Neural cell (in vitro differentiated cells): ENCODE measurements at regions not wholly inside any gene's neighbourhood (a gene's known extent, or its start where the extent isn't known, plus 50 kb on each side); places are given as distances from the start of the nearest gene placed in this dataset.

Source experiments
- H2AFZ ChIP-seq: fragments of 200-600, 300-800 bp; sonication (generic), shearing (Covaris generic); 2 replicates; pipeline ENCODE4 v1.6.0; 2014; ENCODE audit warnings: low read depth, mild to moderate bottlenecking, antibody characterized with exemption, low read length, moderate library complexity
- H3F3A ChIP-seq: fragments of 200-600 bp; shearing (Covaris generic); 2 replicates; pipeline ENCODE4 v1.6.1; 2016; ENCODE audit warnings: mild to moderate bottlenecking, moderate library complexity, mixed read lengths, antibody characterized with exemption, low read length; ENCODE audit not compliant: insufficient read depth, poor library complexity, severe bottlenecking
- H3K27ac ChIP-seq: fragments of 200-600, 300-800 bp; sonication (generic), shearing (Covaris generic); 2 replicates; pipeline ENCODE4 v1.5.1; 2014; ENCODE audit warnings: mild to moderate bottlenecking, low read length, moderate library complexity
- H3K27me3 ChIP-seq: fragments of 300-800, 200-600 bp; sonication (generic), shearing (Covaris generic); 2 replicates; pipeline ENCODE4 v1.6.0; 2014; ENCODE audit warnings: mild to moderate bottlenecking, low read depth, low read length, moderate library complexity; ENCODE audit not compliant: insufficient read depth
- H3K36me3 ChIP-seq: fragments of 300-800, 200-600 bp; sonication (generic), shearing (Covaris generic); 2 replicates; pipeline ENCODE4 v1.5.1; 2014; ENCODE audit warnings: mild to moderate bottlenecking, antibody characterized with exemption, low read length, moderate library complexity; ENCODE audit not compliant: insufficient read depth
- H3K4me2 ChIP-seq: fragments of 300-800, 200-600 bp; sonication (generic), shearing (Covaris generic); 2 replicates; pipeline ENCODE4 v1.6.0; 2014; ENCODE audit warnings: mild to moderate bottlenecking, low read length
- H3K4me3 ChIP-seq: fragments of 300-800, 200-600 bp; sonication (generic), shearing (Covaris generic); 2 replicates; pipeline ENCODE4 v1.5.1; 2014; ENCODE audit warnings: mild to moderate bottlenecking, low read length, moderate library complexity
- H3K79me2 ChIP-seq: fragments of 200-600 bp; shearing (Covaris generic); replicated peaks from 2 replicates; pipeline ENCODE4 v1.6.0; 2014; ENCODE audit warnings: mild to moderate bottlenecking, low read length, moderate library complexity; ENCODE audit not compliant: insufficient read depth
- H3K9ac ChIP-seq: fragments of 300-800, 200-600 bp; sonication (generic), shearing (Covaris generic); 2 replicates; pipeline ENCODE4 v1.6.1; 2016; ENCODE audit warnings: mild to moderate bottlenecking, low read length, mixed read lengths
- H3K9me2 ChIP-seq: fragments of 200-600 bp; shearing (Covaris generic); 2 replicates; pipeline ENCODE4 v1.6.1; 2016; ENCODE audit warnings: mild to moderate bottlenecking, low read length, mixed read lengths; ENCODE audit not compliant: insufficient read depth
- H3K9me3 ChIP-seq: fragments of 200-600, 300-800 bp; sonication (generic), shearing (Covaris generic); 2 replicates; pipeline ENCODE4 v1.6.1; 2016; ENCODE audit warnings: mild to moderate bottlenecking, mixed run types, low read length, moderate library complexity, mixed read lengths
- H4K20me1 ChIP-seq: fragments of 200-600 bp; shearing (Covaris generic); 2 replicates; pipeline ENCODE4 v1.6.1; 2016; ENCODE audit warnings: mild to moderate bottlenecking, mixed run types; ENCODE audit not compliant: insufficient read depth
- CTCF ChIP-seq: fragments of 450-650 bp; IDR thresholded peaks from 2 replicates; pipeline ENCODE4 v1.5.1; 2014; ENCODE audit warnings: antibody characterized with exemption, mild to moderate bottlenecking, moderate library complexity; ENCODE audit not compliant: poor library complexity, severe bottlenecking
- EP300 ChIP-seq: fragments of 450-650 bp; conservative IDR thresholded peaks from 2 replicates; pipeline ENCODE4 v1.6.1; 2014; ENCODE audit warnings: antibody characterized with exemption, mild to moderate bottlenecking, moderate library complexity; ENCODE audit not compliant: poor library complexity, severe bottlenecking
- EZH2 ChIP-seq: fragments of 200-600, 300-800 bp; shearing (Covaris generic), sonication (generic); IDR thresholded peaks from 2 replicates; pipeline ENCODE4 v1.6.1; 2014; ENCODE audit warnings: antibody characterized with exemption, low read length, borderline replicate concordance, mild to moderate bottlenecking; ENCODE audit not compliant: insufficient read depth, poor library complexity, severe bottlenecking
- MXI1 ChIP-seq: fragments of 450-650 bp; conservative IDR thresholded peaks from 2 replicates; pipeline ENCODE4 v1.6.1; 2014; ENCODE audit warnings: antibody characterized with exemption, mild to moderate bottlenecking; ENCODE audit not compliant: poor library complexity, severe bottlenecking
- POLR2AphosphoS5 ChIP-seq: IDR thresholded peaks from 2 replicates; pipeline ENCODE4 v1.6.1; 2012
- RAD21 ChIP-seq: fragments of 450-650 bp; conservative IDR thresholded peaks from 2 replicates; pipeline ENCODE4 v1.6.1; 2014; ENCODE audit warnings: antibody characterized with exemption, mild to moderate bottlenecking, moderate library complexity
- REST ChIP-seq: IDR thresholded peaks from 2 replicates; pipeline ENCODE4 v1.6.1; 2012; ENCODE audit warnings: borderline replicate concordance
- SMC3 ChIP-seq: fragments of 450-650 bp; conservative IDR thresholded peaks from 2 replicates; pipeline ENCODE4 v1.6.1; 2014; ENCODE audit warnings: antibody characterized with exemption, mild to moderate bottlenecking, moderate library complexity; ENCODE audit not compliant: poor library complexity
- TAF1 ChIP-seq: IDR thresholded peaks from 2 replicates; pipeline ENCODE4 v1.6.1; 2012; ENCODE audit warnings: low read depth

- Histone ChIP-seq H3F3A (no peaks in the 10 kb centered on the region), H3K27ac (no peak overlapping the region), H4K20me1 (no peaks in the 10 kb centered on the region), H3K9me2 (no peaks in the 10 kb centered on the region), H3K4me2 (no peak overlapping the region), H2AFZ (no peak overlapping the region), H3K79me2 (no peaks in the 10 kb centered on the region), H3K27me3 (no peaks in the 10 kb centered on the region), H3K9me3 (no peaks in the 10 kb centered on the region), H3K9ac (no peak overlapping the region), H3K4me3 (no peak overlapping the region), H3K36me3 (no peaks in the 10 kb centered on the region)
- TF ChIP-seq SMC3, result no peak
- no peak for TF ChIP-seq CTCF
- TF ChIP-seq RAD21, result no peak
- no peak for TF ChIP-seq POLR2AphosphoS5
- TF ChIP-seq MXI1, result no peak
These were observed 138.7 kb upstream of the COL21A1 start for GRCh38 chr6:56385981-56386593.

GRCh38 chr6:56383160-56383559 is 135.8 kb upstream of the COL21A1 start:
- TF ChIP-seq EZH2 (no peak), RAD21 (no peak), REST (no peak), POLR2AphosphoS5 (no peak), SMC3 (no peak)
- Histone ChIP-seq H3K4me2 (no peak overlapping the region), H3K27me3 (no peaks in the 10 kb centered on the region), H3F3A (no peaks in the 10 kb centered on the region), H3K79me2 (no peaks in the 10 kb centered on the region), H3K9me2 (no peaks in the 10 kb centered on the region), H3K36me3 (no peaks in the 10 kb centered on the region), H3K4me3 (no peak overlapping the region), H2AFZ (no peak overlapping the region), H3K27ac (no peak overlapping the region), H3K9me3 (no peaks in the 10 kb centered on the region), H4K20me1 (no peaks in the 10 kb centered on the region), H3K9ac (no peak overlapping the region)

GRCh38 chr6:56382416-56382940 is 135.1 kb upstream of the COL21A1 start:
- Histone ChIP-seq H2AFZ (no peak overlapping the region), H3K27ac (no peak overlapping the region), H3K4me3 (no peak overlapping the region), H3K79me2 (no peaks in the 10 kb centered on the region), H3K9me2 (no peaks in the 10 kb centered on the region), H4K20me1 (no peaks in the 10 kb centered on the region), H3K4me2 (no peak overlapping the region), H3K9me3 (no peaks in the 10 kb centered on the region), H3F3A (no peaks in the 10 kb centered on the region), H3K36me3 (no peaks in the 10 kb centered on the region), H3K9ac (no peak overlapping the region), H3K27me3 (no peaks in the 10 kb centered on the region)
- no peak for TF ChIP-seq POLR2AphosphoS5
- TF ChIP-seq CTCF, result no peak
- no peak for TF ChIP-seq RAD21
- TF ChIP-seq SMC3, result no peak
- no peak for TF ChIP-seq EZH2
- no peak for TF ChIP-seq EP300
- no peak for TF ChIP-seq MXI1
- no peak for TF ChIP-seq REST
- no peak for TF ChIP-seq TAF1
